Activated T-helper 17 cell treated with anti-CD3 and anti-CD28 coated beads, Interleukin-2, amount 50 U/mL, for 72 hours (primary cell): ENCODE measurements at regions not wholly inside any gene's neighbourhood (a gene's known extent, or its start where the extent isn't known, plus 50 kb on each side); places are given as distances from the start of the nearest gene placed in this dataset.

Experiments used
- ATAC-seq: fragments of 150-1000 bp; cut with Tn5 transposase; replicated peaks from 2 replicates; pipeline ENCODE4 v1.10.0; 2021; ENCODE audit warnings: mild to moderate bottlenecking, moderate library complexity
- H3K27ac Mint-ChIP-seq: one replicate; pipeline ENCODE4 v1.8.0; 2022; ENCODE audit warnings: mixed read lengths
- H3K27me3 Mint-ChIP-seq: one replicate; pipeline ENCODE4 v1.8.0; 2022; ENCODE audit warnings: mixed read lengths
- H3K36me3 Mint-ChIP-seq: one replicate; pipeline ENCODE4 v1.8.0; 2022; ENCODE audit warnings: low read depth, mild to moderate bottlenecking, mixed read lengths
- H3K4me1 Mint-ChIP-seq: one replicate; pipeline ENCODE4 v1.8.0; 2022; ENCODE audit warnings: mixed read lengths
- H3K4me3 Mint-ChIP-seq: one replicate; pipeline ENCODE4 v1.8.0; 2022; ENCODE audit warnings: mild to moderate bottlenecking, mixed read lengths
- H3K9me3 Mint-ChIP-seq: one replicate; pipeline ENCODE4 v1.8.0; 2022; ENCODE audit warnings: mixed read lengths

- no peak overlapping the region for H3K4me3 Mint-ChIP-seq
- no peak overlapping the region for H3K27ac Mint-ChIP-seq
- H3K9me3 Mint-ChIP-seq: no peaks in the 10 kb centered on the region
- H3K4me1 Mint-ChIP-seq: no peaks in the 10 kb centered on the region
- H3K36me3 Mint-ChIP-seq: no peaks in the 10 kb centered on the region
- no peak for ATAC-seq
- H3K27me3 Mint-ChIP-seq: no peaks in the 10 kb centered on the region
Measured at GRCh38 chr2:236938126-236938525, 147.6 kb upstream of the COPS8 start.

GRCh38 chr2:236939271-236939670 is 146.4 kb upstream of the COPS8 start:
- Mint-ChIP-seq H3K4me1 (no peaks in the 10 kb centered on the region), H3K9me3 (no peaks in the 10 kb centered on the region), H3K4me3 (no peak overlapping the region), H3K36me3 (no peaks in the 10 kb centered on the region), H3K27me3 (peaks cover 9% of the 10 kb centered on the region), H3K27ac (no peak overlapping the region)
- no peak for ATAC-seq

DNA sequence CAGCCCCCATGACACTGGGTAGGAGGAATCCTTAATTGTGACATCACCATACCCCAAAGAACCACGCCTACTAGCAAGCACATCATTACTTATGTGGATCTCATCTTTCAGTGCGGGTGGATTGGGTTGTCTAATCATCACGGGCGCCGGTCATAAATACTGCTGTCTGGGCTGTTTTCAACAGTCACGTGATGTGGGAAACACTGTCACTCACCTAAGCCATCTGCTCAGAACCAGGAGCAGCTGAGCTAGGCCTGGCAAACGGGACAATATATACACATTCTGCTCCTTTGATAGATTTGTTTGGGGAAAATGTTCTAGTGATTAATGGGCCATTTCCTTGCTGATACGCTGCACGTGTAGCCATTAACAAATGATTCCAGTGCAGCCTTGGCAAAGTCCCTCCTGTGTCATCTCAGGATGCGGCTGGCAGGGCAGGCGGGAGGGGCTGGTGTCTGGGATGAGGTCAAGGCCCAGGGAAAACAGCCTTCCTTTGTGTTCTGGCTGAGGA is 145.9 kb upstream of the COPS8 start:
- Mint-ChIP-seq H3K27ac (no peak overlapping the region), H3K36me3 (no peaks in the 10 kb centered on the region), H3K4me1 (no peaks in the 10 kb centered on the region), H3K4me3 (no peak overlapping the region), H3K9me3 (no peaks in the 10 kb centered on the region), H3K27me3 (peaks cover 9% of the 10 kb centered on the region)
- ATAC-seq: no peak

GRCh38 chr2:236940497-236940896 is 145.2 kb upstream of the COPS8 start:
- Mint-ChIP-seq H3K4me1 (no peaks in the 10 kb centered on the region), H3K9me3 (no peaks in the 10 kb centered on the region), H3K27ac (no peak overlapping the region), H3K27me3 (peaks cover 9% of the 10 kb centered on the region), H3K4me3 (no peak overlapping the region), H3K36me3 (no peaks in the 10 kb centered on the region)
- ATAC-seq: no peak

GRCh38 chr2:236940916-236941520 is 144.7 kb upstream of the COPS8 start:
- ATAC-seq: no peak
- Mint-ChIP-seq H3K36me3 (no peaks in the 10 kb centered on the region), H3K27me3 (peaks cover 9% of the 10 kb centered on the region), H3K27ac (no peak overlapping the region), H3K4me1 (no peaks in the 10 kb centered on the region), H3K4me3 (no peak overlapping the region), H3K9me3 (no peaks in the 10 kb centered on the region)

DNA sequence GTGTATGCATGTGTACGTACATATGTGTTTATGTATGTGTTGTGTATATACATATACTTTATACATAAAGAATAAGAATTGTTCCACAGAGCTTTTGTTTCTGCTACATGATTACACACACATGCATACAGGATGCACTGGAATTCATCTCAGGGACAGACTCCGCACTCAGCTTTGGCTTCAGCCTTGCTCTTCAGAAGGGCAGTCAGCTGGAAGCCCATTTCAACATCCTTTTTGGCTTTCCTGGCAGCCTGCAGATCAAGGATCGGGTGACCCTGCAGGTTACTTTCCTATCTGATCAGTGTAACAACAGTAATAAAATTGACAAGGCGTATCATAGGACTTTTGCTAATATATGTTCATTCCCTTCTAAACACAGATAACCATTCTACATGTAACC is 144.1 kb upstream of the COPS8 start:
- ATAC-seq: no peak
- Mint-ChIP-seq H3K4me1 (no peaks in the 10 kb centered on the region), H3K4me3 (no peak overlapping the region), H3K36me3 (no peaks in the 10 kb centered on the region), H3K27ac (no peak overlapping the region), H3K9me3 (no peaks in the 10 kb centered on the region), H3K27me3 (peaks cover 9% of the 10 kb centered on the region)

DNA sequence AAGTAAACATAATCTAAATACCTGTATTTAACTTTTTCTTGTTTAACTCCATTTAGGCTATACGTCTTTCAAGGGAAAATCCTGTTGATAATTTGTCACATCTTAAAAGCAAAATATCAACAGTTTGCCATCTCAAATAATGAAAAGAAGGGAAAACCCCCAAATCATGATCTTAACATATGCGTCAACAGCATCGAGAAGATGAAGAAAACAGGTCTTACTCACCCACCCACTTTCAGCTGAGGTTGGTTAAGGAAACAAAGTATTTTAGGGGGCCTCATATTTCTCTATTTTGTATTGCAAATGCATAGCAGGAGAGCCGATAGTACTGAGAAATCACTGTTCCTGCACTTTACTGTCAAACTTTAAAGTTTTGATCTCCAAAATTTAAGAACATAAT is 143.1 kb upstream of the COPS8 start:
- H3K27ac Mint-ChIP-seq: no peak overlapping the region
- peaks cover 9% of the 10 kb centered on the region for H3K27me3 Mint-ChIP-seq
- no peaks in the 10 kb centered on the region for H3K9me3 Mint-ChIP-seq
- ATAC-seq: peak; percentile 78
- no peaks in the 10 kb centered on the region for H3K36me3 Mint-ChIP-seq
- H3K4me1 Mint-ChIP-seq: no peaks in the 10 kb centered on the region
- H3K4me3 Mint-ChIP-seq: no peak overlapping the region

- H3K27me3 Mint-ChIP-seq: peaks cover 9% of the 10 kb centered on the region
- no peak overlapping the region for H3K4me3 Mint-ChIP-seq
- no peaks in the 10 kb centered on the region for H3K36me3 Mint-ChIP-seq
- H3K27ac Mint-ChIP-seq: no peak overlapping the region
- no peak for ATAC-seq
- no peaks in the 10 kb centered on the region for H3K9me3 Mint-ChIP-seq
- no peaks in the 10 kb centered on the region for H3K4me1 Mint-ChIP-seq
Measured at GRCh38 chr2:236943068-236943467, 142.6 kb upstream of the COPS8 start.

DNA sequence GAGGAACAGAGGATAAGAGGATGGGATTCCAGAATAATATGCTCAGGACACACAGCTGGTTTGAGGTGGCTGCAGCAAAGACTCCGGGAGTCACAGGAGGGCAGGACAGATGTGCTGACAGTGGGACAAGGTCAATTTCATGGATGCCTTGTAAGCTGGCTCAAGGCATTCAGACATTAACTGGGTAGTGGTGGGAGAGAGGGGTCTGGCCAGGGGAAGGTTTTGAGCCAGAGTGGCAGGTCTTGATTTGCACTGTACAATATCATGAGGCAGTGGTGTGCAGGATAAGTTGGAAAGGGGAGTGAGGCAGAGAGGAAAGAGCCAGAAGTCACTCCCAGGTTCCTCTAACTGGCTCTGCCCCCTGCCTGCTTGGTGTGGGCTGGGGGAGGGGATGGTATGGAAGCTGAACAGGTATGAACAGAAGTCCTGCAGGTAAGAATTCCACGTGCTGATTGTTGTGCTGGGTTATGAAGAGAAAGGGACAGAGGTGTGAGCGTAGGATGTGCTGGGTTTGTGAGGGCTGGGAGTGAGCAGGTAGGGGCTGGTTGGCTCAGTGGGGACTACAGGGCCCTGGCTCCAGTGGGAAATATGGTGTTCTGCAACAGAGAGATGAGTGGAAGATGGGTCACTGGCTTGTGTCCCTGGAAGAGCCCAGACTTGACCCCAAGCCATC is 141.7 kb upstream of the COPS8 start:
- ATAC-seq: no peak
- Mint-ChIP-seq H3K27ac (no peak overlapping the region), H3K4me1 (no peaks in the 10 kb centered on the region), H3K36me3 (no peaks in the 10 kb centered on the region), H3K9me3 (no peaks in the 10 kb centered on the region), H3K27me3 (peaks cover 9% of the 10 kb centered on the region), H3K4me3 (no peak overlapping the region)

DNA sequence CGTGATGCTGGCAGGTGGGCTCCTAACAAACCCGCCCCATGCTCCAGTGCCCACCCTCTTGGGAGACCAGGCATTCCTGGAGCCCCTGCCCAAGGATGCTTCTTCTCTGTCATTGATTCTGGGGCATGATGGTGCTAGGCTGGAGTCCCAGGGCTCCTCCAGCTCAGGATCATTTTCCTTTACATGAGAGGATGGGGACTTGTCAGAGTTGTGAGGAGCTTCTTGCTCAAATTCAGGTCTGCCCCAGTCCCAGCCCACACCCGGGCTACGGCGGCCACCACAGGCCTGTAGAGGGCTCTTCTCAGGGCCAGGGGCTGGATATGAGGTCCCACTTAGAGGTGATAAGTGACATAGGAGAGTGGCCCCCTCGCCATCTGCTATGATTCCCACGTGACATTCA is 141.1 kb upstream of the COPS8 start:
- Mint-ChIP-seq H3K4me3 (no peak overlapping the region), H3K27ac (no peak overlapping the region), H3K9me3 (no peaks in the 10 kb centered on the region), H3K27me3 (peaks cover 10% of the 10 kb centered on the region), H3K36me3 (no peaks in the 10 kb centered on the region), H3K4me1 (no peaks in the 10 kb centered on the region)
- no peak for ATAC-seq

GRCh38 chr2:236945431-236946016 is 140.2 kb upstream of the COPS8 start:
- no peaks in the 10 kb centered on the region for H3K4me1 Mint-ChIP-seq
- ATAC-seq: no peak
- H3K36me3 Mint-ChIP-seq: no peaks in the 10 kb centered on the region
- no peaks in the 10 kb centered on the region for H3K9me3 Mint-ChIP-seq
- H3K27me3 Mint-ChIP-seq: peaks cover 13% of the 10 kb centered on the region
- H3K4me3 Mint-ChIP-seq: no peak overlapping the region
- no peak overlapping the region for H3K27ac Mint-ChIP-seq

GRCh38 chr2:236946871-236947270 is 138.8 kb upstream of the COPS8 start:
- ATAC-seq: no peak
- peaks cover 5% of the 10 kb centered on the region for H3K9me3 Mint-ChIP-seq
- H3K4me3 Mint-ChIP-seq: no peak overlapping the region
- H3K36me3 Mint-ChIP-seq: no peaks in the 10 kb centered on the region
- no peak overlapping the region for H3K27ac Mint-ChIP-seq
- H3K4me1 Mint-ChIP-seq: no peaks in the 10 kb centered on the region
- peaks cover 13% of the 10 kb centered on the region for H3K27me3 Mint-ChIP-seq

DNA sequence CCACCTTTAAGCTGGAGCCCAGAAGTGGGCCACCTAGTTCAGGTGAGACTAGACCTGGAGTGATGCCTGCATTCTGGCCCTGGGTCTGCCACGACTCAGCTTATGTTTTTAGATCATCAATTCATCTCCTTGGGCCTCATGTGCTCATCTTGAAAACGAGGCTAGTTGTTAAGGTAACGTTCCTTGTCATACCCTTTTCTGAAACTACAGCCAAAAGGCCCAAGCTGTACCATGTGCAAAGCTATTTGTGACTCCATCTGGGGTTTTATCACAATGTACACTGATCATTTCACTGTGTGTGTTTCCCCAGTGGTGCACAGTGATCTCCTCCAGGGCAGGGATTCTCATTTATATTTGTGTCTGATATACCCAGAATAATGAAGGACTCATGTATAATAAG is 138.4 kb upstream of the COPS8 start:
- no peaks in the 10 kb centered on the region for H3K4me1 Mint-ChIP-seq
- H3K4me3 Mint-ChIP-seq: no peak overlapping the region
- H3K27ac Mint-ChIP-seq: no peak overlapping the region
- no peak for ATAC-seq
- H3K9me3 Mint-ChIP-seq: peaks cover 7% of the 10 kb centered on the region
- no peaks in the 10 kb centered on the region for H3K36me3 Mint-ChIP-seq
- H3K27me3 Mint-ChIP-seq: peaks cover 16% of the 10 kb centered on the region

DNA sequence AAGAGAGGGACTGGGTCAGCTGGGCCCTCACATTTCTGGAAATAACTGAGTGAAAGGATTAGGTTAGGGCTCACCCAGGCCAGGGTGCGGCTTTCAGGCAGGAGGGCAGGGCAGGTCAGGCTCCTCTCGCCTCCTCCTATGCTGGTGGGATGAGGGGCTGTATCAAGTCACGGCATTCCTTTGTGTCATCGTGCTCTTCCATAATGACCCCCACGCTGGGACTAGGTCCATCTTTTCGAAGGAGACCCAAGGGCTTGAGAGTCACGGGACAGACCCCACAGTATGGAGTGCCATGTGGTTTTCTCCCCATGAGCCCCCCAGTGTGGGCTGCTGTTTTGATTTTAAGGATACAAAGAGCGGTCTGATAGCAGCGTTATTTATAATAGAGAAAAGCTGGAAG is 137.8 kb upstream of the COPS8 start:
- H3K27me3 Mint-ChIP-seq: peaks cover 16% of the 10 kb centered on the region
- no peak overlapping the region for H3K4me3 Mint-ChIP-seq
- H3K36me3 Mint-ChIP-seq: no peaks in the 10 kb centered on the region
- no peaks in the 10 kb centered on the region for H3K4me1 Mint-ChIP-seq
- peaks cover 7% of the 10 kb centered on the region for H3K9me3 Mint-ChIP-seq
- ATAC-seq: no peak
- H3K27ac Mint-ChIP-seq: no peak overlapping the region
